HG03439 (cell line): ENCODE measurements at regions not wholly inside any gene's neighbourhood (a gene's known extent, or its start where the extent isn't known, plus 50 kb on each side); places are given as distances from the start of the nearest gene placed in this dataset.
A peak's percentile ranks its signal among the peaks of the same experiment; 100 is the strongest.

ENCODE experiments used
- ATAC-seq: cut with Tn5 transposase; IDR thresholded peaks from one replicate; pipeline ENCODE4 v1.9.1; 2021; ENCODE audit warnings: mild to moderate bottlenecking, moderate library complexity; ENCODE audit not compliant: unreplicated experiment

DNA sequence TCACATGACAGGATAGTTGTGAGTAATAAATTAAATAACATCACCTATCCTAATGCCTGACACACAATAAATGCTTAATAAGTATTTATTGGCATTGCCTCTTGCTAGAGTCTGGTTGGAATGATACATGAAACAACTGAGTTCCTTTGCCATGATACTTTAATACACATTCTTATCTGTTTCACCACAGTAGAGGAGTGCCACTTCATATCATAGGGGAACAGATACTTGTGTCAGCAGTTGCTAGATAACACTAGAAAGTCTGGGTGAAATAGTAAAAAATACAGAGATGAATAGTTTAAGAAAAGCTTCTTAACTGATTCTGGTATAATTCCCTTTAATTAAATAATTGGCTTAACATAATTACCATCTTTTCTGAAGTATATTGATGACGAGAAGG, 380.0 kb upstream of the GOLIM4 start:
- ATAC-seq, result no peak

DNA sequence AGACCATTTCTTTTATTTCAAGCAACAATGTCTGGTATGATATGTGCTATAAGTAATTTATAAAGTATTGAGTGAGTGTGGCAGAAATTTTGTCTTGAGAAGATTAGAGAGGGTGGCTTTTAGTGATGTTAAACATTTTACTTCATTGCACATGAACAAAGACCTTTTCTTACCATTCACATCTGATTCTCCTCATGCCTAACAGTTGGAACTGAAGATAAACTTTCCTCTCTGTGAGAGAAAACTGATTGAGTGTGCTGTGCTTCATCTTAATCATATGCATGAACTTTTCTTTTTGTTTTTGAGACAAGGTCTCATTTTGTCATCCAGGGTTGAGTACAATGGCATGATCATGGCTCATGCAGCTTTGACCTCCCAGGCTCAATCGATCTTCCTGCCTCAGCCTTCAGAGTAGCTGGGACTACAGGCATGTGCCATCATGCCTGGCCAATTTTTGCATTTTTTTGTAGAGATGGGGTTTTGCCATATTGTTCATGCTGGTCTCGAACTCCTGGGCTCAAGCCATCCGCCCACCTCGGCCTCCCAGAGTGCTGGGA, 377.7 kb upstream of the GOLIM4 start:
- no peak for ATAC-seq

DNA sequence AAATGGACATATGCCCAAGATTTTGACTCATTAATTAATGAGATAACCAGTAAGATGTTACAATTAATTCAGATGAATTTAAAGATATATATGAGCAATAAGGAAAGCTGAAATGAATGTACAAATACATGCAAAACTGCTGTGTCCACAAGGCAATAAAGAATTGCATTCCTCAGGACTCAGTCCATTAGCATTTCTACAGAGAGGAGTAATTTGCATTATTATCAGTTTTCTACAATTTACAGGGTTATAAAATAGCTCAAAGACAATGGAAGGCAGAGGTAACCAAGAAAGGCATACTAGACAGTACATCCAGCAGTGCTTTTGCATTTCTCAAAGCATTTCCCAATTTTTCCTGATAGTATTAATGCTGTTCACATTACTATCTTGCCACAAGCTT, 377.1 kb upstream of the GOLIM4 start:
- ATAC-seq, result no peak

DNA sequence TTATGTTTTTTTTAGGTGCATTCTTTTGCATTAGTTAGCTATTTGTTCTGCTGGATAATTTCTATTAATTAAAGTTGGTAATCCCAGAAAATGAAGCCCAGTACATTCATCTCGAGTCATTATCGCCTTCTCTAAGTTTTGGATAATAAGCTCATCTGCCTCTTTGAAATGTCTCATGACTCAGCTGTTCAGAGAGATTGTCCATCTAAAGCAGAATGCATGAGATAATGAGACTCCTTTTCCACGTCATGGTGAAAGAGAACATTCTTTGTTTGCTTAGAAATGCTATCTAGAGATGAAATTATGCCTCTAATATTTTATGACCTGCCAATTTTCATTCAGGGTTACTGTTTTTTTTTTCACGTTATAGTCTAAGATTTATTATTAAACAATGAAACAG, 374.7 kb upstream of the GOLIM4 start:
- ATAC-seq, result no peak

DNA sequence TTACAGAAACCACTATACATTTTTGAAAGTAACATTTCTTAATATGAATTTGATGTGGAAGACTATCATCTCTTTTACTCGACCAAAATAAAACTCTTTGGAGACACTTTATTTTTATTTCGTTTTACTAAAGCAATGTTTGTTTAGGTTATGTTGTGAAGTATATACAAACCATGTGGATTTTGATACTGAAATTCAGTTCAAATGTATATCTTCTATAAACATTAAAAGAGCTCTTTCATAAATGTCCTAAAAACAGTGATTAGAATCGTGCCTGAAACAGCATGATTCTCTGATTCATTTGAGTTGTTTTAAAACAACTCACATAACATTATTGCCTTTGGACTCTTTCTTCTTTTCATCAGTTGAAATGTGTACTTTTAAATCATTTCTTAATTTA, 373.7 kb upstream of the GOLIM4 start:
- no peak for ATAC-seq

DNA sequence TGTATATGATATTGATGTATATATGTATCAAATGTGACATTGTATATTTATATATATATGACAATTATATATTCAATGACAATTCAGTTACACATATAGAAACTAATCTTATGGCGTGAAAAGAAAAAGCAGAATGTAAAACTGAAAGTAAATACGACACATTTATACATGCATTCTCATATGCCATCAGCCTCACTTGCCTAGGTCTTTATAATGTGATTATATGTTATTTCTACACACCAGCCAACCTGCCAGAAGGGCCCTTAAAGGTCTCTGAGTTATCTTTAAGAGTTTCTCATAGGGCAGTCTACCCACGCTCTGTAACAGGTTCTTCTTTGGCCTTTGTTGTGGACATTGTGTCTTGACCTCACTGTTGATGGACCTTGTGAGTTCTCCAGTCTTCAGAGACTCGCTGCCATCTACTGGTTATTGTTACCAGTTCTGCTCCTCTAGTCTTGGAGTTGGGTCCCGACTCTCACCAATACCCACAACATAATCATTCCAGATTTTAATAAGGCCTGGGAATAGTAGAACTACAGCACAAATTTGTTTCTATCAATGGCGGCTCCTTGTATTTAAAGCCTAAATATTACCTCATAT, 371.5 kb upstream of the GOLIM4 start:
- peak; percentile 89 for ATAC-seq

DNA sequence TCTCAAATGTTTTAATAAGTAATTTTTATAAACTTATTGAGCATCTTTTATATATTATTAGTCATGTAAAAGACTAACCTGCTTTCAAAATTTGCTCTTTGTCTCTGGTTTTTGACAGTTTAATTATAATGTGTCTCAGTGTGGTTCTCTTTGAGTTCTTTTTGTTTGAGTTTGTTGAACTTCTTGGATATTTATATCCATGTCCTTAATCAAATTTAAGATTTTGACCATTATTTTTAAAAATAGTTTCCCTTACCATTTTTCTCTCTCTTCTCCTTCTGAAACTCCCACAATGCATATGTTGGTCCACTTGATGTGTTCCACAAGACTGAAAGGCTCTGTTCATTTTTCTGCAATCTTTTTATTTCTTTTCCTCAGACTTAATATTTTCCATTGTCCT, 366.1 kb upstream of the GOLIM4 start:
- no peak for ATAC-seq

DNA sequence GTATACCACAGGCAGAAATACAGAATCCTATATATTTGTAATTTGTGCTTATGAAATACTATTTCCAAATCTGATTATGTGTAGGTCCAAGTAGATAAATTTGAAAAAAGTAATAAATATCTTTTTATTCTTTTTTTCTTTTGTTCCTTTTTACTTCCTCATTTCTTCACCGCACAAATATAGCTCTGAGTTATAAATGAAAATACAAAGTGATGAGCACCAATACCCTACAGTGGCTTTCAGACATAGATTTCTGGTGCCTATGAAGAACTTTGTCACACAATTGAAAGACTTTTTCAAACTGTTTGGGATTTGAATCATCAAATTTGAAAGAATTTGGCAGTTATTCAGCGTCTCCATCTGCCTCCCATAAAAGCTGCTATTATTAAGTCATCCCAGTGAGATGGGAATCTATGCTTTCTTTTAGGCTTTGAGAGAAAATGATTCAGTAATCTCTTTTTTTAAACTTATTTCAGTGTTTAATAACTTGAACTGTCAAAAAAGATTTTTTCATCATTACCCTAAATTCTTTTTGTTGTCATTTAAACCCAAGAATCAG, 363.6 kb upstream of the GOLIM4 start:
- ATAC-seq, result no peak

DNA sequence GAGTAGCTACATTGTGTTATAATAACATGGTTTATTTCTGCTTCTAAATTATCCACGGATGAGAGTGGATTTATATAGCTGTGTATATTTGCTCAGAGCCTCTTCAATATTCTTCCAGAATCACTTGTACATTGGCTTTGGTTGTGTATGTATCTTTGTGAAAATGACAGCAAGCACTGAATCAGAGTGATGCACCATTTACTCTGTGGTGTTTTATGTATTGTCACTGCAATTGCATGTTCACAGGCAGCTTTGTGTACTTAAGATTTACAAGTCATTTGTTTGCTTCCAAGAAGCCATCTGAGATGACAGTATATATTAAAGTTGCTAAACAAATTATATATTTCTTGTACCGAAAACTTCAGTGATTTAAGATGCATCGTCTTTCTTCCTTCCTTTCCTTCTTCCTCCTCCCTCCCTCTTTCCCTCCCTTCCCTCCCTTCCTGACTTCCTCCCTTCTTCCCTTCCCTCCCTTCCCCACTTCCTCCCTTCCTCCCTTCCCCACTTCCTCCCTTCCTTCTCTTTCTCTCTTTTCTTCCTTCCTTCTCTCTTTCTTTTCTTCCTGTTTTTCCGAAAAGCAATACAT, 362.3 kb upstream of the GOLIM4 start:
- no peak for ATAC-seq

DNA sequence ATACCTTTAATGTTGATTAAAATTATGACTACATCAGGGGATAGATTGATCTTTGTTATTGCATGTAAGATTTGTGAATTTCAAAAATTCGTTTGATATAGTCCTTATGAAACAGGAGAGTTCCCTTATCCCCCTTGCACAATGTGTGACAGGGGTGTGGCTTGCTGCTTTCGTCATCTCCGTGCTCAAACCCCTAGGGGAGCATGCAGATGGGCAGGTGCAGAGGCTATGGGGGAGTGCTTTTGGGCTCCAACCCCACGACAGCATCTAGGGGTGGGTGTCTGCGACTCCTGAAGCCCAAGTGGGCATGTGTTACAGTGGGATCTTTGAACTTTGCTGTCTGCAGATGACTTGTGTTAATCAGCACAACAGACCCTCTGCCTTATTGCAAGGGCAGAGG, 360.1 kb upstream of the GOLIM4 start:
- no peak for ATAC-seq

DNA sequence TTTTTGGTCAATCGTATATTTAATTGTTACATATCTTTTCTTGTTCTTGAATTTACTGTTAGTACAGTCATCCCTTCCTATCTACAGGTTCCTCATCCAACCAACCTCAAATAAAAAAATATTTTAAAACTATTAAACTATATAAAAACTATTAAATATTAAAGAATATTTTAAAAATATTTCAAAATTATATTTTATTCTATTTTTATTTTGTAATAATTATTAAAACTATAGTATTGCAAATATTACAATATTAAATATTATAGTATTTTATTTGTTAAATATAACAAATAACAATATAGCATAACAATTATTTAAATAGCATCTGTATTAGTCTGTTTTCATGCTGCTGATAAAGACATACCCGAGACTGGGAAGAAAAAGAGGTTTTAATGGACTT, 357.9 kb upstream of the GOLIM4 start:
- ATAC-seq, result no peak

DNA sequence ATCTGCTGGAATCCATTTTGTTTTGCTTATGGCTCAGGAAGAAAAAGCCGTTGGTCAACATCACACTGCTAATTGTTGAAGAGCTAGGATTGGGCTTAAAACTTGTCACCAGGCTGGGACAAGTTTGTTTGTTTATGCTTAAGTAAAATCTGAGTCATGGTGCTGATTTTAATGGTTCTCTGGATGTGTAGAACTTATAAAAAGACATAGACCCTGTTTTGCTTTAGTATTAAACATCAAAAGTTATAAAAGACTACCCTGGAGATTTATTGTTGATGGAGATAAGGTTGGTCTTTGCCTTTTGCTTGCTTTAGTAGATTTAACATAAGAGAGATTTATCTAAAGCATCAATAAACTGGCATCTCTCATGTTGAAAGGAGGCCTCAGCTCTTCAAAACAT, 348.2 kb upstream of the GOLIM4 start:
- ATAC-seq, result no peak

DNA sequence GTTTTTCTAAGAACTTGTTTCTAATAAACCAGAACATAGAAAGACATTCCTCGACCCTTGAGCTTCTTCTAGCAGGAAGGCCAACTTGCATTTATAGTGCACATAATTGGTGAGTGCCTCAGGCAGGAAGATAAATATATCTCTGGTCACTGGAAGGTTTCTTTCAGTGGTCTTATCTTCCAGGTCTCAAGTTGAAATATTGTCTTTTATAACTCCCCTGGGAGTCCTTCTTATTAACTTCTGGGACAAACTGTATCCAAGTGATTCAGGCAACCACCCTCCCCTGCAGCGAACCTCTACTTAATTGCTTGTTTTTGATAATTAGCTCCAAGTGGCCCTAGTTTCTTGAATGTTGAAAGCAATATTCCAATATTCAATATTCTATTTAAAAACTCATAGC, 346.8 kb upstream of the GOLIM4 start:
- no peak for ATAC-seq

DNA sequence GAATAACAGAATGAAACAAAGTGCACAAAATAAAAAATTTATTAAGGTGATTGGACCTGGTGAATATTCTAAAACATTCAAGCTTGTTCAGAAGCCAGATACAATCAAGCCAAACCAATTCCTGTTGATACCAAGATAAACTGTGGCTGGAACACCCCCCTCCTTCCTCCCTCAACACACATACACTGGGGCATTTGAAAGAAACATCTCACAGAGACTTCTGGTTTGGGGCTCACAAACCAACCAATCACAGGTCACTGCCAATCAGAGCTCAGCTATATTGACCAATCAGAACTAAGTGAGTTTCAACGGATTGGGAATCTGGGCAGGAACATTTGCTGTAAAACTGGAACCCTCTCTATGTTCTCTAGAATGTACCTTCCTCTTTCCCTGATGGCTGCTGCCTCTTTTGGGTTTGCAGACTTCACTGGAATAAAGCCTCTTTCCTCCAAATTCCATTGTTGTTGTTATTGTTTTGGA, 340.6 kb upstream of the GOLIM4 start:
- no peak for ATAC-seq

DNA sequence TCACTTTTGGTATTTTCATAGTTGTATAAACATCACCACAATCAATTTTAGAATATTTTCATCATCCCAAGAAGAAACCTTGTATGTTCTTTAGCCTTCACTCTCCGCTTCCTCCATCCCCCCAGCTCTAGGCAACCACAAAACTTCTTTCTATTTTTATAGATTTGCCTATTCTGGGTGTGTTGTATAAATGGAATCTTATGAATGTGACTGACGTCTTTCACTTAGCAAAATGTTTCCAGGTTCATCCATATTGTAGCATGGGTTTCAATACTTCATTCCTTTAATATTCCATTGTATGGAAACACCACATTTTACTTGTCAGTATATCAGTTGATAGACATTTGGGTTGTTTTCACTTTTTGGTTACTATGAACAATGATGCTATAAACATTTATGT, 335.8 kb upstream of the GOLIM4 start:
- ATAC-seq, result no peak

DNA sequence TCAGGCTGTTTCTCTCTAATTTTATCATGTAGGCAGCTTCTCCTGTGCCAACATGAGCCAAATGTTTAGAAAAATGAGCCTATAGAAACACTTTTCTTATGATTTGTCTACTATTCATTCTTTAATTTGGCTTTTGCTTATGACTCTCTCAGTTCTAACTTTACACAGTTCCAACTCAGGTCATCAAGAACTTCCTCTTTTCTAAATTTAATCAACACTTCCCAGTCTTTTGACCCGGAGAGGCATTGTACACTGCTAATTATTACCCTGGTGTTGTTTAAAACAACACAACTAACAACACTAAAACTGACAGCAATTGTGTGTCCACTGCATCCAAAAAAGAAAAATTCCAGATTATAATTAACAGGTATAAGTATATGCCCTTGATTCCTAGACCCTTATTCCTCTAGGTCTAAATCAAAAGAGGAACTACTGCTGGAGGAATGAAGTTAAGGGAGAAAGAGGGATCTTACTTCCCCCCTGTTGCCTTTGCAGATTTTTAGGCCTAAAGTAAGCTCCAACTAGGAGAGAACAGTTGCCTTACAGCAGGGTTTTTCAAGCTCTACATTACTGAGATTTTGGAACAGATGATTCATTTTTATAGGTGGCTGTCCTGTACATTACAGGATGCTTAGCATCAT, 332.2 kb upstream of the GOLIM4 start:
- ATAC-seq, result no peak

DNA sequence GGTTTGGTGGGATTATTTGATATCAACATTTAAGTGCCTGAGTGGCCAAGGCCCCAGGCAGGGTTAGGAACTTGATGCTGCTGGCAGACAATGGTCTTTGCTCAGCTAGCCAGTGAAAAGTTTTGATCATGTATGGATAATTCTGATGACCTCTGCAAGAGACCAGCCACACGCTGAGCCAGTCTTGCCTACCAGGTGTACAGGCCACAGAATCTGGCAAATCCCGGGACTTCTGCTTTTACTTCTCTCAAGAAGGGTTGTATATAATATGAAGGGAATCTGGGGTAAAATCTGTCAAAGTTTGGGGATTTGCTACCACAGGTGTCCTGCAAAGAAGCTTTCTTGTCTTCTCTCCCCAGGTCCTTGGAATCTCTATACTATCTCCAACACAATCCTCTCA, 331.4 kb upstream of the GOLIM4 start:
- ATAC-seq, result no peak

DNA sequence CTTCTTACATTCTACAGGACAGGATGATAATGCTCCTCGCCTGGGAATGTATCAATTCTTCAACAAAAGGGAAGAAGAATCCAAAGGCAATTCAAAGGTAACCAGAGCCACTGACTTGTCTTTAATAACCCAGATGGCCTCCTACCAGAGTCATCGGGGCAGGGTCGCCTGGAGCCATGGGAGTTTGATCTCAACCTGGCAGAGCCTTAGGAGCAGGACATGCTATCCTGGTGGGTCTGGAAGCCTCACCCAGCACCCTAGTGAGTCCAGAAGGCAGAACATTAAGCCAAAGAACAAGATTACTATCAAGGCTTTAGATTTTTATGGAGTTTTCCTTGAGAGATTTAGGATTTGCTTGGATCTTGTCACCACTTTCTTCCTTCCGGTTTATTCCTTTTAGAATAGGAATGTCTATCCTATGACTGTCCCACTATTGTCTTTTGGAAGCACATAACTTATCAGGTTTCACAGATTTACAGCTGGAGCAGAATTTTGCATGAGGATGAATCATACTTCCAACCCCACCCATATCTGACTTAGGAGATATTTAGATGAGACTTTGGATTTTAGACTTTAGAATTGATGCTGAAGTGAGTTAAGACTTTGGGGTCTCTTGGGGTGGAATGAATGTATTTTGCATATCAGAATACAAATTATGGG, 330.3 kb upstream of the GOLIM4 start:
- ATAC-seq, result no peak

DNA sequence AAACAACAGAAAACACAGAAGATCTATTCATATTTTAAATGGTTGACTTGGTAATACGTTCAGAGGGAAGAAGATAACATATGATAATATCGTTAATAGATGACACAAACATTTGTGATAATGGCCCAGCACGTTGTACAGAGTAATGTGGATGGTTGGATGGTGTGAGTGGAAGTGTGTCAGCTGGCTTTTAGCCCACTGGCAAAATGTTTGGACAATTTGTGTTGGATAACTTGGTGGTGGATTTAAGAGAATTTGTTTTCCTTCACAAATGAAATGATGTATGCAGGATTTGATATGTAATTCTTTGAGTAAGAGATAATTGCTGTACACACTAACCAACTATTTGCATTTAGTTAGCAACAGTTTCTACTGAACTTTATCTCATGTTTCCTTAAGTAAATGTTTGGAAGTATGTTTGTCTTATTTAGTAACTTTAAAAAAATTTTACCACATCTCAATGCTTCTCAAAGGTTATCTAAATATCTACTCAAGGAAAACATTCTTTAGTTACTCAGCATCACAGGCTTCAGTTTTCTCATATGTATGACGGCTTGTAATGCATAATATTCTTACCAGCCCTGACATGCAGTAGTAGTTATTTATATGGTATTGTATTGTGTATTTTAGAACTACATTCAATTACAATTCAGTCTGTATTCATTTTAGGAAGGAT, 328.5 kb upstream of the GOLIM4 start:
- ATAC-seq, result no peak

DNA sequence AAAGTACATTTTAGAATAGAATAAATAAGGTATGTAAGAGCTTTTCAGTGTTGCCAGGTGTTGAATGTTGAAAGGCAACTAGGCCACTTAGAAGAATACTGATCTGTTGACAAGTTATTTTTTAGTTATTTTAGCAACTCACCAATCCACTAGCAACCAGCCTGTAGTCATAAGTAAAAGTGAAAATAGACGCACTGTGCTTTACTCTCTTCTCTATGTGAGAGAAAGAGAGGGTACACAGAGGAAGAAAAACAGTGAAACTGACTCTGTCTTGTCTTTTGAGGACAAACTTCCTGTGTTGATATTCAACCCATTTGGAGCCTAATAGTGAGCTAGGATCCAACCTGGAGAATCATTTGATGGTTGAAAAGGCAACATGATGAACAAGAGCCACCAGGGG, 327.1 kb upstream of the GOLIM4 start:
- no peak for ATAC-seq

DNA sequence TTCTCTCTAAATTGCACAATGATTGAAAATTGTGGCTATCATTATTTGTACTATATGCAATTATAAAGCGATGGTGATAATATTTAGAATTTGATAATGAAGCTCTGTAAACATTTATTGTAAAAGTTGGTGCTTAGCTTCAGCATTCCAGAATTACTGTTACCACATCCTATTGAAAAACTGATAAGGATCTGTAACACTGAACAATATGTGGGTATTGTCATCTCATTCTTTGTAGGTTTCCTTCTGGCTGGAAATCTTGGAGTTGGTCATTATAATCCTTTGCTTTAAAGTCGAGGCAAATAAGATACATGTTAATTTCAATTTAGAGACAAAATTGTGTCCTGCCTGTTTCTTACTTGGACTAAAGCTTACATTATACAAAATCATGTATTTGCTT, 323.4 kb upstream of the GOLIM4 start:
- ATAC-seq, result no peak
